B cell (primary cell): ENCODE measurements at regions not wholly inside any gene's neighbourhood (a gene's known extent, or its start where the extent isn't known, plus 50 kb on each side); places are given as distances from the start of the nearest gene placed in this dataset.

Source experiments
- CTCF ChIP-seq: fragments of 200-600 bp; IDR thresholded peaks from one replicate; pipeline ENCODE4 v1.8.0; 2022; ENCODE audit warnings: antibody characterized with exemption, mild to moderate bottlenecking
- EZH2 ChIP-seq: IDR thresholded peaks from 2 replicates; pipeline ENCODE4 v1.6.1; 2012; ENCODE audit warnings: borderline replicate concordance, low read depth, mild to moderate bottlenecking, moderate library complexity, low read length; ENCODE audit not compliant: insufficient read depth, poor library complexity, severe bottlenecking

DNA sequence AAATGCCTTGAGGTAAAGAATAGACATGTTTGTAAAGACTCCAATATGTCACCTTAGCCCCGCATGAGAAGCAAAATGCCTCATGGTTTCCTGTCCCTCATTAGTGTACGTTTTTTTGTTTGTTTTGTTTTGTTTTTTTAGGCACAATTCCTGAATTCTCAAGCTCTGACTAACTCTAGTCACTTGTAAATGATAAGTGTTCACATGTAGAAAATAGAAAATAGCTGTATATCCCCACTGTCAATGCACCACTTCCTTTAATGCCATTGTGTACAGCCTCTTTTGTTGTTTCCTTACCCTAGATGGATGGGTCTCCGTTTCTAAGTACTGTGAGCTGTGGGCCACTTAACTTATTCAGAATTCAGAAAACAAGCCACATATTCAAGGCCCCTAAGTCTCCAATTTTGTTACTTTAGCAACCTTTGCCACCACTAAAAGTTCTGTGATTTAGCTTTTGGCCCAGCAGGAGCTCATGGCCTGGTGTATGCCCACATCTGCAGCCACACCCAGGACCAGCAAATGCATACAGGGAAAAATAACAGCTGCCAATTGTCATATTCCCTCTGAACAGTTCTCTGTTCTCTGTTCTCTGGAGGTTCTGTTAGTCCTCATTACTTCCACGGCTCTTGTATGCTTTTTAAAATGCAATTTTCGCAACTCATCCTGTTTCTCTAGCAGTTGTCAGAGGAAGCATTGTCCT lies 655.5 kb downstream of the GBE1 start:
- TF ChIP-seq CTCF (no peak), EZH2 (no peak)
